NCI-H2107 treated with DMSO at 0.1 percent for 48 hours (cell line): ENCODE measurements at regions not wholly inside any gene's neighbourhood (a gene's known extent, or its start where the extent isn't known, plus 50 kb on each side); places are given as distances from the start of the nearest gene placed in this dataset.
A peak's percentile ranks its signal among the peaks of the same experiment; 100 is the strongest.

ENCODE experiments used
- DNase-seq: peaks from one replicate; lab custom pipeline; 2025; ENCODE audit not compliant: unreplicated experiment; lab: John Stamatoyannopoulos, UW

GRCh38 chr2:56444339-56444738 is 260.5 kb downstream of the CCDC85A start:
- DNase-seq: no peak

DNA sequence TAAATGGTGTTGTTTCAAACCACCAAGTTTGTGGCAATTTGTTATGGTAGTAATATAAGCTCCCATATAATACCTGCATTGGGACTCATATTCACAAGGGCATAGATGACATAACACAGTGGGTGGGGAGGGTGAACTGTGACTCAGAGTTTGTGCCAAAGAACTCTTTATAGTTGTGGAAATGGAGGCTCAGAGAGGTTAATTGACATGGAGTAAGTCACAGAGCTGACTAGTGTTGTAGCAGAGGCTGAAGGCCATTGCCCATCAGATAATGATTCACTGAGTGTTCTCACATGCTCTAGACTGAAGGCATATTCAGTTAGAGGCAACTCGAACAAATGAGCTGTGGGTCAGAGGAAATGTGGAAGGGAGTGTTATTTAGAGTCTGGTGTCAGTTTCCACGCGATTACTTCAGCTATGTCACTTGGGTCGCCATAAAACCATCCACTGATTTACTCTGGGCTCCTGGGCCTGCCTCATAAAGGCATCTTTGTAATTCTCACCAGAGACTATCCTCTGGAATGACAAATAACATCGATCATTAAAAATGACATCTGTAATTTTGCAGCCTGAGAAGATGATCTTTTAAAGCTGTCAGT is 264.7 kb downstream of the CCDC85A start:
- no peak for DNase-seq

DNA sequence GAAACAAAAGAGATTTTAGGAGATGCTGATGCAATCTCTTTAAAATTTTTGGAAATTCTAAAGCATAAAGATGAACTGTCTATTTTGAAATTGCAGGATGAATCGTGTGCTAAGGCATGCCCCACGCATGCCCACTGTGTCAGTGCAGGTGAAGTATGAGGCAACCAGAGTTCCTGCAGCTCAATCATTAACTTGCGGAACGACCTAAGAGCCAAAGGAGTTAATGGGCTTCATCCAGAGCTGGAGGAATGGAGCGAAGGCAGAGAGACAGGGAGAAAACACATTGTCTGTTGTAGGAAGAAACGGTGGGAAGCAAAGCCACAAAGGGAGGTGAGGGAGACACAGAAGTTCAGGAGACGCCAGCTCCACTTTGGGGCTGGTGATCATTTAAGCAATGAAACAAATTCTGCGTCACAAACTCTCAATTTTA is 265.2 kb downstream of the CCDC85A start:
- DNase-seq: no peak

- no peak for DNase-seq
Observed at GRCh38 chr2:56449449-56449860, 265.7 kb downstream of the CCDC85A start.

DNA sequence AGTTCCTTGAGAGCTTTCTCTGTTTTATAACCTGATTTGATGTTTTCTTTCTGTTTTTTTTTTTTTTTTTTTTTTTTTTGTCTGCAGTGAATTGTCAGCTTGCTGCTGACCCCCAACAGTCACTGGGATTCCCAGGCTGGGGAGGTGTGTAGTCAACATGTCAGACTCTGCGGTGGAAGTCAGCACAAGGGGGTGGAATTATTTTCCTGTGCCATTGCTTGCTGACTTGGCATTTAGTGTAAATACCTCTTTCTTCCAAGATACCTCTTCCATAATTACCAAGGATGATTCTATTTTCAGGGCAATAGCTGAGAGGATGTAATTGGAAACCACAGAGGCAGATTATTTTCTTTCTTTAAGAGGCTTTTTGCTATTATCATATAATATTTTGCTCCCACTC is 266.3 kb downstream of the CCDC85A start:
- no peak for DNase-seq

DNA sequence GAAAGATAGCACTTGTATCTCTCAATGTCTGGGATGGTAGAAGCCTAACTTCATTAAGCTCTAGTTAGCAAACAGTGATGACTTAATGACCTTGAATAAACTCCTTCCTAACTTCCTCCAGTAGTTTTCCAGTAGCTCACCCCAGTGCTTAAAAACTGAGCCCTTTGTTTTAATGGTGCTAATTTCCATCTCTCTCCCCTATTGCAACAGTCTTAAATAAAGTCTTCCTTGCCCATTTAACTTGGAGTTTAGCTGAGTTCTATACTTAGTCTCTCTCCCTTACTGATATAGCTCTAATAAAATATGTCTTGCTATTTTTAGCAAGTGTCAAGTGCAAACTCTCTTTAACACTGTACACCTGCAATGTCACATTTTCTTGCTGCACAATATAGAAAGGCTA is 267.0 kb downstream of the CCDC85A start:
- no peak for DNase-seq

DNA sequence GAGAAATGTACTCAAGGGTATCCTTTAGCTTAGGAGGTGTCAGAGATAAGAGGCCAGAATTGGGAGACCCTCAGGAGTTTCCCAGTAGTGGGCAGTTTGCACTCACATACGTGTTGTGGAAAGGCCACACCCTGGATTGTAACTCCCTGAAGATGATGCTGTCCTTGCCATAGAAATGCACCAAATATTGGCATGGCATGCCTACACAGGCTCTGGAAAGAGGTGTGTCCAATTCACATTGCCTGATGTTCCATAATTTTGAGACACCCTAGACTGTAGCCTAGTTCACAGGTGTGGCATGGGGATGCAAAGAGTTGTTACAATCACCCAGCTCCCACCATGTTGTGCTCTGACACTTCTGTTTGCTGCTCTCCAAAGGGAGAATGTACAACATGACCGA is 271.9 kb downstream of the CCDC85A start:
- DNase-seq: no peak

DNA sequence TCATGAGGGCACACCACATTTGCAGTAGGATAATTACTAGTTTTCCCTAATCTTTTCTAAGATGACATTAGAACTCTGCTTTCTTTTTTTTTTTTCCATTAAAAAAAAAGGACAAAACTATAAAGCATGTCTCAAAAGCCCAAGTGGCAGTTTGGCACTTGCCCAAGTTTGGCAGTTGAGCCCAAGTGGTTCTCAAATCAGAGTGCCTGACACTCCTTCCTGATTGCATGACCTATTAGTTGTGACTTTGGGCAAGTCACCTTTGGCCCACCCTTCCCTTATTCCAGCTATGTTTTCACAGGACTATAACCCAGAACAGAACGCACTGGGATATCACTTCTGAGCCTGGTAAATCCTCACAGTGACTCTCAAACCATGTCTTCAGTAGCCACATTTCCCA is 273.0 kb downstream of the CCDC85A start:
- no peak for DNase-seq

DNA sequence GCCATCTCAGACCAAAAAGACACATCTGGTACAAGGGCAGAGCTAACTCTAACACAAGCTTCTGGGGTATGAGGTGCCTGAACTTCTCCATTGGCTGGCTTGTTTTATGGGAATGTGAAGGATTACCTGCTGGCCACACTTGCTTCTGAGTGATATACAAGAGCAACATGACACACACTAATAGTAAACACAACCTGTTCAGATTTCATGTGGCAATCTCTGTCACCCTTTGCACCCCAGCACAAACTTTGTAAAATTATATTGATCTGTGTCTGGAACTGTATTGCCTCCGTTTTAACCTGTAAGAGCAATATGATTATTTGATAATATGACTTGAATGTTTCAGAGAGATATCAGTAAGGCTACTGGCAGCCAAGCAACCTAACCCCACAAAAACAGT is 276.7 kb downstream of the CCDC85A start:
- no peak for DNase-seq

- DNase-seq: no peak
Observed at GRCh38 chr2:56464066-56464465, 280.3 kb downstream of the CCDC85A start.

- no peak for DNase-seq
Observed at GRCh38 chr2:56464613-56465012, 280.8 kb downstream of the CCDC85A start.

- no peak for DNase-seq
Observed at GRCh38 chr2:56465491-56465890, 281.7 kb downstream of the CCDC85A start.

GRCh38 chr2:56473524-56473923 is 289.7 kb downstream of the CCDC85A start:
- DNase-seq: no peak

DNA sequence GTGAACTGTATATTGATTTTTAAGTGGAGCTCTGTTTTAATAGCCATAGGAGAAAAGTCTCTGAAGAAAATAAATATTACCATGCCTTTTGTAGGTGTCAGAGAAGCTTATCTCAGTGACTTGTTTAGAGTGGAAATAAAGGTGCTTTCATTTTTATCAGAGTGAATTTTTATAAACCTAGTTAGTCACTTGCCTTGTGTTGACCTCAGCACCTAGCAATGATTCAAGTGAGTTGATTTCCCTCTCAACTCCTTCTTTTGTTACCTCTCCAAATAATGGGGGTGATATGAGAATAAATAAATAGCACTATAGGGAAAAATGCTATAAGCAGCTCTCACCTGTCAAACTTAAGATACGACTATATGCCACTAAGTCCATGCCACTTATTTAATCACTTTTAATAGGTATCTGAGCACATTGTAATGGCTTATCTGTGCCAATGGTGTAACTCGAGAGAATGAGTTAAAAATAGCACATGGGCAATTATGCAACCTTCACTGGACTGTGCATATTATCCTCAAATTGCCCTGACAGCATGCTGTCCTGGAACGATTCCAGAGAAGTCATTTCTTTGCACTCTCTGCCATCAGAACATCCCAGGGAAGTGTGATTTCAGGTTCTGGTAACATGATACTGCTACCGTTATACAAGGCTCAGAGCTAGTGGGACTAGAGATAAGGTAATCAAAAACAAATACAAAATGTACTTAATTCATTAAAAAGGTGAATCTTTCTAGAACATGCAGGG is 290.8 kb downstream of the CCDC85A start:
- DNase-seq: peak; percentile 19

GRCh38 chr2:56475191-56475590 is 291.4 kb downstream of the CCDC85A start:
- no peak for DNase-seq

DNA sequence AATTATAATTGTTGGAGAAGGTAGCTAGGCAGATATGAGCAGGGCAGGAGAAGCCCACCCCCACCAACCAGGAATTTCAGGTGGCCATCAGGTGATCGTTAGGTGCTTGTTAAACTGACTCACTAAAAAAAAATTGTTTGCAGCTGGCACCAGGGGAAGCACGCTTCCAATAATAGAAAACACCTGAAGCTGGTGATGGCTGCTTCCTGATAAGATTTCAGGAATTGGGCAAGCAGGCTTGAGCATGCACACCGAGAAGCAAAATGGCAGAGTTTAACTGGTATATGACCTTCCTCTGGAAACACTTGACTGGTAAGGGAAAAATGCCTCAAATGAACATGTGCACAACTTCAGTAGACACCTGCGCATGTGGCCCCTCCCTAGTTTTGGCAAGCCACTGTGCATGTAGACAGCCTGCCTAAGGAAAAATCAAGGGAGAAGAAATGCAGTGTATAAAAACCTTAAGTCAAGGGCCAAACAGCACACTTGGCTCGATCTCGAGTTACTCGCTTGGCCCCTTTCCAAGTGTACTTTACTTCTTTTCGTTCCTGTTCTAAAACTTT is 292.8 kb downstream of the CCDC85A start:
- DNase-seq: no peak

DNA sequence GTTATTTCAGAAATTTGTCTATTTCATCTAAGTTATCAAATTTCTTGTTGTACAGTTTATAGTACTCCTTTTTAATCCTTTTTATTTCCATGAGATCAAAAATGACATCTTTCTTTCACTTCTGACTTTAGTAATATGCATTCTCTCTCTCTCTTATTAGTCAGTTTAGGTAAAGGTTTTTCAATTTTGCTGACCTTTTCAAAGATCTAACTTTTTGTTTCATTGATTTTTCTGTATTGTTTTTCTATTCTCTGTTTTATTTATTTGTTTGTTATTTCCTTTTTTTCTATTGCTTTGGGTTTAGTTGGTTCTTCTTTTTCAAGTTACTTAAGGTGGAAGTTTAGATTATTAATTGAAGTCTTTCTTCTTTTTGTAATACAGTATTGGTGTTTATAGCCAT is 294.2 kb downstream of the CCDC85A start:
- DNase-seq: no peak

- no peak for DNase-seq
Observed at GRCh38 chr2:56483081-56483480, 299.3 kb downstream of the CCDC85A start.

GRCh38 chr2:56484906-56485305 is 301.1 kb downstream of the CCDC85A start:
- DNase-seq: no peak

- DNase-seq: no peak
Observed at GRCh38 chr2:56500317-56500716, 316.5 kb downstream of the CCDC85A start.

DNA sequence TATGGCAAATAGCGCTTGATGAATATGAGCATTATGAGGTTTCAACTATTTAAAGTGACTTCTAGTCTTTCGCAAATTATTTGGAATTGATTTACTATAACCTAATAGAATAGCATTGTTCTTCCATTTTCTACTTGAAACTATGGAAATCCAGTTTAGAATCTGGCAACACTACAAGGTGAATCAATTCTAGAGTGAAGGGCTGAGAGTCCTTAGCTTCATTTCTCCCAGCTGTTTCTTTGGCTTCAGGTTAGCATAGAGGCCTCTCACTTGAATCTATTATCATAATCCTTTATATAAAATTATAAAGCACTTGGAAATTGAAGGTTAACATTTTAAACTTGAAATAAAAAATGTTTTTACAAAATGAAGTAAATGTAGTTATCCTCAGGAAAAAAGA is 318.8 kb downstream of the CCDC85A start:
- no peak for DNase-seq

- DNase-seq: no peak
Observed at GRCh38 chr2:56505885-56506284, 322.1 kb downstream of the CCDC85A start.

GRCh38 chr2:56508662-56509061 is 324.9 kb downstream of the CCDC85A start:
- no peak for DNase-seq
